ENCODE measurements at regions not wholly inside any gene's neighbourhood (a gene's known extent, or its start where the extent isn't known, plus 50 kb on each side); places are given as distances from the start of the nearest gene placed in this dataset.
A peak's percentile ranks its signal among the peaks of the same experiment; 100 is the strongest.

GRCh38 chr13:26880735-26881134 lies 120.1 kb upstream of the GPR12 start:
- DNase-seq (ENCODE audit: low read depth): no peak
- H3K27me3 ChIP-seq (ENCODE audit: control insufficient read depth, insufficient read depth, low read length): peaks cover 2% of the 10 kb centered on the region
- H3K36me3 ChIP-seq (ENCODE audit: control insufficient read depth, insufficient read depth, low read length): no peaks in the 10 kb centered on the region
- no peak overlapping the region for H3K4me3 ChIP-seq (ENCODE audit: low read depth, low read length)
- no peak for TF ChIP-seq CTCF (IDR thresholded peaks at IDR 0.05; ENCODE audit: insufficient read depth, low read length, poor library complexity, severe bottlenecking)

- DNase-seq (ENCODE audit: low read depth): no peak
- no peak overlapping the region for H3K4me3 ChIP-seq (ENCODE audit: low read depth, low read length)
- no peak for TF ChIP-seq CTCF (IDR thresholded peaks at IDR 0.05; ENCODE audit: insufficient read depth, low read length, poor library complexity, severe bottlenecking)
- no peaks in the 10 kb centered on the region for H3K27me3 ChIP-seq (ENCODE audit: control insufficient read depth, insufficient read depth, low read length)
- H3K36me3 ChIP-seq (ENCODE audit: control insufficient read depth, insufficient read depth, low read length): no peaks in the 10 kb centered on the region
These were observed 117.9 kb upstream of the GPR12 start for GRCh38 chr13:26878438-26878837.

GRCh38 chr13:26873386-26873698 lies 112.8 kb upstream of the GPR12 start:
- Histone ChIP-seq H3K27me3 (ENCODE audit: control insufficient read depth, insufficient read depth, low read length) (no peaks in the 10 kb centered on the region), H3K36me3 (ENCODE audit: control insufficient read depth, insufficient read depth, low read length) (no peaks in the 10 kb centered on the region), H3K4me3 (ENCODE audit: low read depth, low read length) (no peak overlapping the region)
- TF ChIP-seq CTCF (IDR thresholded peaks at IDR 0.05; ENCODE audit: insufficient read depth, low read length, poor library complexity, severe bottlenecking): no peak
- no peak for DNase-seq (ENCODE audit: low read depth)

- no peak overlapping the region for H3K4me3 ChIP-seq (ENCODE audit: low read depth, low read length)
- peak; percentile 71 for TF ChIP-seq CTCF (IDR thresholded peaks at IDR 0.05; ENCODE audit: insufficient read depth, low read length, poor library complexity, severe bottlenecking)
- no peak for DNase-seq (ENCODE audit: low read depth)
- no peaks in the 10 kb centered on the region for H3K27me3 ChIP-seq (ENCODE audit: control insufficient read depth, insufficient read depth, low read length)
- H3K36me3 ChIP-seq (ENCODE audit: control insufficient read depth, insufficient read depth, low read length): no peaks in the 10 kb centered on the region
These were observed 112.2 kb upstream of the GPR12 start for GRCh38 chr13:26872525-26873385.

- no peaks in the 10 kb centered on the region for H3K27me3 ChIP-seq (ENCODE audit: control insufficient read depth, insufficient read depth, low read length)
- H3K4me3 ChIP-seq (ENCODE audit: low read depth, low read length): no peak overlapping the region
- TF ChIP-seq CTCF (IDR thresholded peaks at IDR 0.05; ENCODE audit: insufficient read depth, low read length, poor library complexity, severe bottlenecking): no peak
- no peak for DNase-seq (ENCODE audit: low read depth)
- no peaks in the 10 kb centered on the region for H3K36me3 ChIP-seq (ENCODE audit: control insufficient read depth, insufficient read depth, low read length)
These were observed 107.0 kb upstream of the GPR12 start for GRCh38 chr13:26867451-26868091.
